UCSD-AML1 (cell line): ENCODE measurements at regions not wholly inside any gene's neighbourhood (a gene's known extent, or its start where the extent isn't known, plus 50 kb on each side); places are given as distances from the start of the nearest gene placed in this dataset.
"Not testable (repeated sequence)": the region's sequence is repeated elsewhere in the genome, so short reads cannot be mapped to it uniquely, and the experiment has no call there.

Source experiments
- DNase-seq: peaks from one replicate; lab custom pipeline; 2025; ENCODE audit not compliant: unreplicated experiment; lab: John Stamatoyannopoulos, UW

DNA sequence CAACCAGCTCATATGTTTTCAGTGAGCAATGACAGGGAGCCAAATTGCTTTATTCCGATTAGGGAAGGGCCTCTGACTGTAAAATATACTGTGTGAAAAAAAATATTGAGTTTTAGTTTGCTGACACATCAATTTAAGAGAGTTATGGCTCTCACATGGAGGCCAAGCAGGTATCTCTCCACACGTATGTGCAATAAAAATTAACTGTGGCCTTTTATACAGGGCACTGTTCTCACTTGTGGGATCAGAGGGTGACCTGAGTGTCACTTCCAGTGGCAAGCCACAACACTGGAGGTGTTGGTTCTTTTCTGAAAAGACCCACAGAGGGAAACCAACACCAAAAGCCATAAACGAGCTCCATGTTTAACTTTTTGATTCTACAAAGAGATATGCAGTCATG, 462.8 kb downstream of the MID1IP1 start:
- no peak for DNase-seq

DNA sequence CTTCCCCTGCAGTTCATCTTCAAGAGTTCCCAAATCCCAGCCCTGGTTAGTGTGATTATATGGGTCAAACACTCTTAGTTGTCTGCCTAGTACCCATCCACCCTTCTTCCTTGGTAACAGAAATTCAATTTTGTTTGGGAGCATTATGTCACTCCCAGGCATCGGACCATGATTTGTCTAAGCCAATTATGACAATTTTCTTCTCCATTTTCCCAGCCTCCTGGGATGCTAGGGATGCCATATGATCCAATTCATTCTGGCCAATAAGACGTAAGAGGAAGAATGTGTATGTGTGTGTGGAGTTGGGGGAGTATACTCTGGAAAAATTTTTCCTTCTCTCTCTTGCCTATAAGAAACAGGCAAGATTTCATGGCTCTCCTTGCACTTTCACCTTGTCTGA, 465.9 kb downstream of the MID1IP1 start:
- no peak for DNase-seq

DNA sequence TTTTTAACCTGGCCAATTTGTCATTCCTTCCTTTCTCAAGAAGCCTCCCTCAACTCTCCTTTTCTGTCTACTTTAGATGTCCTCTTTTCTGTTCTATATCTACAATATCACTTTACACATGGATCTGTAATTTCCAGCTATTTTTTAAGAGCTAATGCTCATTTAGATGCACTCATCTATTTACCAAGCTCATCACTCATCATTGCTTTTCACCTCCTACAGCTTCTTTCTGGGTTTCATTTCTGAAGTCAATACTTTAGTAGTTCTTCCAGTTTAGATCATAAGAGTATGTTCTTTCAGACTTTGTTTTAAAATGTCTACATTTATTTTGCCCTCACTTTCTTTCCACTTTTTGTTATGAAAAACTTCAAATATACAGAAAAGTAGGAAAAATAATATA, 466.9 kb downstream of the MID1IP1 start:
- no peak for DNase-seq

- no peak for DNase-seq
Observed at GRCh38 chrX:39275500-39276068, 474.3 kb downstream of the MID1IP1 start.

GRCh38 chrX:39277685-39278390, 476.6 kb downstream of the MID1IP1 start:
- DNase-seq, result not testable (repeated sequence)

GRCh38 chrX:39283239-39283638, 482.0 kb downstream of the MID1IP1 start:
- no peak for DNase-seq

DNA sequence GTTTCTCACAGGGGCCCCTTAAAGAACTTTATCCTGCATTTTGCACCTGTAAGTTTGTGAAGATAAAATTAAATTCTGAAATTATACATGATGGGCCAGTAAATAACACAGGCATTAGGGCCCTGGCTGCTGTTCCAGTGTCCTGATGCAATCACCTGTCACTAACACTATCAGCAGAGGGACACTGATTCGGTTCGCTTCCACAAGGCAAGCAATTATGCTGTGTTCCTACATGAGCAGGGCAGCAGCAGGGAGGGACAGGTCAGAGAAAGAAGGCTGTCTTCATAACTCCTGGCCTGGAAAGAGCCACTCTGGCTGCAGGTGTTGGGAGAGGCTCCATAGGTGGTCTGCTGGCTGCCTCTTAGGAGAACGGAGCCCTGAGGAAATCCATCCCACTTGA, 487.3 kb downstream of the MID1IP1 start:
- DNase-seq, result no peak

DNA sequence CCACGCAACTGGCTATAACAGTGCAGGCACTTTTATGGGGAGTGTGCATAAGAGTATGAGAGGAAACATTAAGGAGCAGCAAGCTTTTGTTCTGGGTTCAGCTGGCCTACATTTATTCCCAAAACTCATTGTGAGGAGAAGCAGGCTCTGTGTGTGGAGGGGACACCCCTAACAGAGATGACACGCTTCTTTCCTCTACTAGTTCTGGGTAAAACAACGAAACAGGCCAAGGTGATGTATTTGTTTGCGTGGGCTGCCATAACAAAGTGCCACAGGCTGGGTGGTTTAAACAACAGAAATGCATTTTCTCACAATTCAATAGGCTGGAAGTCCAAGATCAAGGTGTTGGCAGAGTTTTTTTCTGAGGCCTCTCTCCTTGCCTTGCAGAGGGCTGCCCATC, 488.6 kb downstream of the MID1IP1 start:
- no peak for DNase-seq

- no peak for DNase-seq
Observed at GRCh38 chrX:39293203-39293602, 491.9 kb downstream of the MID1IP1 start.

DNA sequence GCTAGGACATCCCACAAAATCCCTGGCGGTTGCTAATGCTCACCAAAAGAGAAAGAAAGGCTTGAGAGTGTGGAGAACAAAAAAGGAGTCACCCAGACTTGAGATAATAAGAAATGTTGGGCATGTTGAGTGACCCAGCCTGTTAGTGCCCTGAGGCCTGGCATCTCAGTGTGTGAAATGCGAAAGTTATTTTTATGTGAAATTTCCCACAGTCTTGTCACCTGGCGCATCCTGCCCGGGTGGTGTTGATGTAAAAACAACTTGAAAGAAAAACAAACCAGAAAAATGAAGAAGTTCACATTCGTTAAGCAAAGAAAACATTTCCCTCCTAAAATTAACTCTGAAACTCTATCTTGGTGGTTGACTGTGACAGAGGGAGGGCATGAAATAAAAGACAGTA, 495.2 kb downstream of the MID1IP1 start:
- DNase-seq, result no peak

GRCh38 chrX:39298821-39299220, 497.6 kb downstream of the MID1IP1 start:
- DNase-seq, result no peak

GRCh38 chrX:39299615-39300014, 498.4 kb downstream of the MID1IP1 start:
- no peak for DNase-seq

DNA sequence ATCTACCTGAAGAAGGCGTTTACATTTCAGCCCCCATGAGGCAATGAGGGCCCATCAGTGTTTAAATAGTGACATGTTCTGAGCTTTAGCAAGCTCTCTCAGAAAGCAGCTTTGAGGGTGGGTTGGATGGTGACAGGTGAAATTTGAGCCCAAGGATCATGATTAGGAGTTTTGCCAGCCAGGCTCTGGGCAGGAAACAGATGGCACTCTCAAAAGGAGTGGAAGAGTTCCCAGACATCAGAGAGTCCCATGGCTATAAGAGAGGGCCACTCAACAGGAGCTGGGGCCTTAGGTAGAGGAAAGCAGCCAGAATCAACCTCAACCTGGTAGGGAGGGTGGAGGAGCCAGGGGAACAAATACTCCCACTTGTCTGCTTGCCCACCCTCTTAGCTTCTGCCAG, 499.8 kb downstream of the MID1IP1 start:
- no peak for DNase-seq

DNA sequence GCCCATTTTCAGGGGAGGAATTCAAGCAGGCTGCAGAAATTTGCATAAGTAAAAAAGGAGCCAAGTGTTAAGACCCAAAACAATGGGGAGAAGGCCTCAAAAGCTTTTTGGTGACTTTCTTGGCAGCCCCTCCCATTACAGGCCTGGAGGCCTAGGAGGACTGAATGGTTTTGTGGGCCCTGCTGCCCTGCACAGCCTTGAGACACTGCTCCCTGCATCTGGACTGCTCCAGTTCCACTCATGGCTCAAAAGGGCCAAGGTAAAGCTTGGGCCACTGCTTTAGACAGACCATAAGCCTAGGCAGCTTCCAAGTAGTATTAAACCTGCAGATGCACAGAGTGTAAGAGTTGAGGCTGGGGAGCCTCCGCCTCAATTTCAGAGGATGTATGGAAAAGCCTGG, 501.6 kb downstream of the MID1IP1 start:
- no peak for DNase-seq

- DNase-seq, result no peak
Observed at GRCh38 chrX:39304746-39305145, 503.5 kb downstream of the MID1IP1 start.

DNA sequence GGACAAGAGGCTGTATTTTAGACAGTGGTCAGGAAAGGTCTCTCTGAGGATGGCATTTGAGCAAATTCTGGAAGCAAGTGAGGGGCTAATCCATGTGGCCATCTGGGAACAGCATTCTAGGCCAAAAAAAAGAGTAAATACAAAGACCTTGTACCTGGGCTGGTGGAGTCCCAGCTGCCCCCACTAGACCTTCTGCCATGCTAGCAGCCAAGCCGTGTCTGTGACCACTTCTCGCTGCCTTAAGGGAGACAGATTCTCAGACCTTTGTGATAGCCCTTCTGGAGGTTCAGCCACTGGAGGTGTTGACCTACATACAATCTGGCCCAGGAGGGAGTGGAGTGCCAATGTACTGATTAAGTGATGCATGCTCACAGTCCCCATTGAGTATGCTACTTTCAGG, 506.2 kb downstream of the MID1IP1 start:
- no peak for DNase-seq

DNA sequence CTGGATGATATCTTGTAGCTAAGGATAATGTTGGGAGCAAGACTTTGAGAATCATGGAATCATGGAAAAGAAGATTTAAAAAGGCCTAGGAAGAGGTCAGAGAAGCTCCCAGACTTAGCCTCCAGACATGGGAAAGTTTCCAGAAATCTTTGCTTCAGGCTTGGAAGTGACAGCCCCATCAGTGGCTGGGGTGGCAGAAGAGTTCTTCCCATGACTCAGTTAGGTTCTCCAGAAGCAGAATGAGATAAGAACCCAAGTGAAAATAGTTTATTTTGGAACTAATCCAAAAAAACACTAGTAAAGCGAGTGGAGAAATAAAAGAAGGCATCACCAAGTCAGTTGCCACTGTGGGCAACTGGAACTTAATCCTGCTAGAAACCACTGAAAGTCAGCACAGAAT, 506.9 kb downstream of the MID1IP1 start:
- no peak for DNase-seq

- DNase-seq, result no peak
Observed at GRCh38 chrX:39309018-39309635, 507.9 kb downstream of the MID1IP1 start.

DNA sequence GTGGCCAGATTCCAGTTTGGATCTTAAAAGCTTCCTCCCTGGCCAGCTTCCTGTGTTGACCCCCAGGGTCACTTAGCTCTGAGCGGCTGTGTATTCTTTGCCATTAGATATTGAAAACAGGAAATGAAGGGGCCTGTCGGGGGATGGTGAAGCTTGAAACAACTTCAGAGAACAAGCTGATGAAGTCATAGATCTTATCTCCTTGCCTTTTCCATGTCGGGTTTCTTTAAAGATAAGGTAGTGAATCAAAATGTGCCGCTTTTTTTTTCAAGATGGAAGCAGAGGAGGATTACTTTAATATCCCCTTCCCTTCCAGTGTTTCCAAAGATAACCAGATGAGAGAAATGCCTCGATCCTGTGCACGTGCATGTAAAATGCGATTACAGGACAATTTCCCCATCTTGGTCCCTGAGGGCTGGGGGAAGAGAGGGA, 508.5 kb downstream of the MID1IP1 start:
- no peak for DNase-seq

DNA sequence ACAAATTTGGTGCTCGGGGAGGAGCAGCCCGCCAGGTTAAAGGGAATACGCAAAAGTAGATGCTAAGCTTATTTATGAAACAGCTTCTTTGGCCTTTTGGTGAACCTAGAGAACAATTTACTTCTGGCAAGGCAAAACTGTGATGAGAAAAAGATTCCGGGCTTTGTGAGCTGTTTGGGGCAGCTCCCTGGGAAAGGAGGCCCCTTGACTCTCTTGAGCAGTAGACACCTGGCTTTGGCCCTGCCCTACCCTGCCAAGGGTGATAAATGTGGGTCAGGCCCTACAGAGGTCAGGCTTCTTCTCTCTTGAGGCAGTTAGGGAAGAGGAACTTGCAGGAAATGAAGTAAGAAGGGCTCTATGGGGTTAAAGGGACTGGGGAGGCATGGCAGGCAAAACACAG, 509.6 kb downstream of the MID1IP1 start:
- DNase-seq, result no peak

DNA sequence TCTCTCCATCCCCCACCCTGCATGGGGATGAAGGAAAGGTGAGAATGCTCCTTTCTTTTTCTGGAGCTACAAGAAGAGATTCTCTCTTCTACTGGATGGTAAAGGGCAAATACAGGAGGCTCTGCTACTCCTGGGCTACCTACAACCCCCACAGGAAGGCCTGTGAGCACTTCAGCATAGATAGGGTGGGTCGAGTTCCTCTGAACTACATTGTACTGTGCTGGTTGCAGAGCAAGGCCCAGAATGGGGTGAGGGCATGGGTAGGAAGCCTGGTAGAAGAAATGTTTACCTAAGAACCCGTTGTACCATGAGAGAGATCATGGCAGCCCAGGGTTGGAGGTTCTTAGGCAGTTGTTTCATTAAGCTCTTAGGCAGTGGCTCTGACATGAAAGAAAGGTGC, 510.4 kb downstream of the MID1IP1 start:
- DNase-seq, result no peak

DNA sequence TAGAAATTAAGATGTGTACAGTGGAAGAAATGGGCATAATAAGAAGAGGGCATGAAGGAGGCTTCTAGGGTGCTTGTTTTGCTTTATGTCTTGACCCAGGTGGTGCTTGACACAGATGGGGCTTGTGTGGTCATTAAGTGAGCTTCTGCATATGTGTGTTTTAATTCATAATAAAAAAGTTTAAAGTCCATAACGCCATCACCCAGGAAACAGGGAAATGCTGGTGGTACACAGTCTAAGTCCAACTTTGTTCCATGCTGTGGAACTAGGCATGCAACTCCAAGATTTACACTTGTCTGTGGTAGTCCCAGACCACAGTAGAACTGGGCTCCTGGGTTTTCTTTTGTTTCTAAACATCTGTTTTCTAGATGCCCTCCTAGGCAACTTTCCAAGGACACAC, 511.9 kb downstream of the MID1IP1 start:
- no peak for DNase-seq
